SK-N-SH (cell line): ENCODE measurements at regions not wholly inside any gene's neighbourhood (a gene's known extent, or its start where the extent isn't known, plus 50 kb on each side); places are given as distances from the start of the nearest gene placed in this dataset.

ENCODE experiments used
- CTCF ChIA-PET: fragments of 300-600, 350-600 bp; formaldehyde crosslinking; extraction: SDS; loops from one replicate; lab custom pipeline; 2021; lab: Yijun Ruan, JAX
- POLR2A ChIA-PET: fragments of 350-600 bp; sonication (Branson Sonifier 250); formaldehyde crosslinking; extraction: SDS; loops from one replicate; lab custom pipeline; 2020; ENCODE audit warnings: antibody characterized with exemption, inconsistent platforms; lab: Yijun Ruan, JAX
- DNase-seq: peaks from one replicate; pipeline ENCODE4 v3.0.0; 2012
- H2AFZ ChIP-seq: fragments of 200-600 bp; sonication (generic); 2 replicates; pipeline ENCODE4 v1.8.1; 2016; ENCODE audit warnings: antibody characterized with exemption, mild to moderate bottlenecking, low read depth
- H3F3A ChIP-seq: fragments of 200-600 bp; sonication (generic); replicated peaks from 2 replicates; pipeline ENCODE3; 2016; ENCODE audit warnings: antibody characterized with exemption, mild to moderate bottlenecking; ENCODE audit not compliant: insufficient read depth
- H3K27ac ChIP-seq, 2 experiments: fragments of 200-500 bp in 1 of 2; fragments of 200-600 bp in 1 of 2; sonication (Bioruptor generic) in 1 of 2; sonication (generic), shearing (Covaris generic) in 1 of 2; 2 replicates each; pipeline versions ENCODE4 v1.5.1 to v1.6.1; 2014 to 2016; ENCODE audit warnings: low read depth in 2 of 2, inconsistent platforms in 1 of 2, low read length in 1 of 2, mild to moderate bottlenecking in 1 of 2, mixed read lengths in 1 of 2
- H3K27me3 ChIP-seq: fragments of 200-600 bp; sonication (generic), shearing (Covaris generic); 2 replicates; pipeline ENCODE4 v1.6.1; 2016; ENCODE audit warnings: mixed run types; ENCODE audit not compliant: insufficient read depth
- H3K36me3 ChIP-seq, 2 experiments: fragments of 200-500 bp in 1 of 2; fragments of 200-600 bp in 1 of 2; sonication (Bioruptor generic) in 1 of 2; sonication (generic) in 1 of 2; replicated peaks in 1 of 2; 2 replicates each; pipeline versions ENCODE3 to v1.5.1; 2014 to 2016; ENCODE audit warnings: low read length in 1 of 2, mild to moderate bottlenecking in 1 of 2; ENCODE audit not compliant: insufficient read depth in 2 of 2, control insufficient read depth in 1 of 2
- H3K4me1 ChIP-seq, 2 experiments: fragments of 200-500 bp in 1 of 2; fragments of 200-600 bp in 1 of 2; sonication (Bioruptor generic) in 1 of 2; sonication (generic), shearing (Covaris generic) in 1 of 2; 2 replicates each; pipeline versions ENCODE4 v1.5.1 to v1.6.1; 2014 to 2016; ENCODE audit warnings: low read depth in 1 of 2, low read length in 1 of 2, mixed run types in 1 of 2; ENCODE audit not compliant: insufficient read depth in 2 of 2, control insufficient read depth in 1 of 2
- H3K4me2 ChIP-seq: fragments of 200-600 bp; sonication (generic), shearing (Covaris generic); 2 replicates; pipeline ENCODE4 v1.6.1; 2017; ENCODE audit warnings: mixed run types
- H3K4me3 ChIP-seq, 2 experiments: fragments of 200-500 bp in 1 of 2; fragments of 200-600 bp in 1 of 2; sonication (Bioruptor generic) in 1 of 2; sonication (generic), shearing (Covaris generic) in 1 of 2; 2 replicates each; pipeline versions ENCODE4 v1.5.1 to v1.8.1; 2014 to 2016; ENCODE audit warnings: low read depth in 2 of 2, inconsistent platforms in 1 of 2, low read length in 1 of 2, mild to moderate bottlenecking in 1 of 2, mixed read lengths in 1 of 2, moderate library complexity in 1 of 2
- H3K79me2 ChIP-seq: fragments of 200-600 bp; sonication (generic); 2 replicates; pipeline ENCODE4 v1.8.1; 2017; ENCODE audit warnings: mild to moderate bottlenecking; ENCODE audit not compliant: insufficient read depth
- H3K9ac ChIP-seq: fragments of 200-600 bp; sonication (generic); 2 replicates; pipeline ENCODE4 v1.6.1; 2017; ENCODE audit warnings: mixed run types
- H3K9me2 ChIP-seq: fragments of 200-600 bp; sonication (generic); 2 replicates; pipeline ENCODE4 v1.6.1; 2017; ENCODE audit warnings: mixed run types
- H3K9me3 ChIP-seq: fragments of 200-600 bp; sonication (generic); 2 replicates; pipeline ENCODE4 v1.6.1; 2017; ENCODE audit warnings: mixed run types, mild to moderate bottlenecking, moderate library complexity
- H4K20me1 ChIP-seq: fragments of 200-600 bp; sonication (generic); 2 replicates; pipeline ENCODE4 v1.6.1; 2017; ENCODE audit warnings: mild to moderate bottlenecking, mixed run types; ENCODE audit not compliant: insufficient read depth
- EP300 ChIP-seq, 2 experiments: IDR thresholded peaks; 2 replicates each; pipeline versions ENCODE4 v1.4.0 to v1.6.1; 2012; ENCODE audit warnings: borderline replicate concordance in 1 of 2, low read depth in 1 of 2, low read length in 1 of 2
- EZH2phosphoT487 ChIP-seq: fragments of 200-600 bp; sonication (generic); IDR thresholded peaks from 2 replicates; pipeline ENCODE4 v1.6.1; 2017; ENCODE audit warnings: low read depth, mixed run types, mild to moderate bottlenecking, antibody characterized with exemption, moderate library complexity, borderline replicate concordance
- FOXJ3 ChIP-seq: sonication (generic); formaldehyde crosslinking; IDR thresholded peaks from 2 replicates; pipeline ENCODE4 v1.5.1; 2020; ENCODE audit warnings: mild to moderate bottlenecking, missing genetic modification reagents
- GATA2 ChIP-seq: sonication (generic); formaldehyde crosslinking; IDR thresholded peaks from 2 replicates; pipeline ENCODE4 v1.5.0; 2020; ENCODE audit warnings: mild to moderate bottlenecking, missing genetic modification reagents
- MAX ChIP-seq: IDR thresholded peaks from 2 replicates; pipeline ENCODE4 v1.4.0; 2012; ENCODE audit warnings: low read depth
- NRF1 ChIP-seq: IDR thresholded peaks from 2 replicates; pipeline ENCODE4 v1.6.1; 2012; ENCODE audit warnings: low read depth, mild to moderate bottlenecking, low read length
- RXRA ChIP-seq: IDR thresholded peaks from 2 replicates; pipeline ENCODE4 v1.4.0; 2012; ENCODE audit warnings: low read depth, mild to moderate bottlenecking, borderline replicate concordance
- TCF12 ChIP-seq: IDR thresholded peaks from 2 replicates; pipeline ENCODE4 v1.4.0; 2012
- YY1 ChIP-seq: IDR thresholded peaks from 2 replicates; pipeline ENCODE4 v1.4.0; 2012; ENCODE audit warnings: low read depth, mild to moderate bottlenecking
- ZBTB33 ChIP-seq: IDR thresholded peaks from 2 replicates; pipeline ENCODE4 v1.4.0; 2012; ENCODE audit warnings: low read depth, borderline replicate concordance
- WGBS: methylation state at CpG from one replicate; pipeline ENCODE4 v1.1.6; 2017; ENCODE audit warnings: low lambda C conversion rate; 5-methylcytosine and 5-hydroxymethylcytosine counted together
- TF ChIP-seq, protein P1 (sequence below): fragments of 200-600 bp; sonication (generic); IDR thresholded peaks from 2 replicates; pipeline ENCODE4 v1.6.1; 2017; ENCODE audit warnings: antibody characterized with exemption, mild to moderate bottlenecking, moderate library complexity
- TF ChIP-seq, protein P2 (sequence below): IDR thresholded peaks from 2 replicates; pipeline ENCODE4 v1.4.0; 2012; ENCODE audit warnings: low read depth, borderline replicate concordance

GRCh38 chrX:66360894-66361293, 196.8 kb downstream of the HEPH start (continued):
- TF ChIP-seq RXRA (no peak), ZBTB33 (no peak), FOXJ3 (CRISPR knock-in tag) (no peak)

GRCh38 chrX:66384722-66385121, 220.7 kb downstream of the HEPH start:
- Histone ChIP-seq H3K27ac (no peak overlapping the region), H3K4me2 (no peak overlapping the region), H3K4me3 (no peak overlapping the region), H3F3A (no peaks in the 10 kb centered on the region), H3K36me3 (no peaks in the 10 kb centered on the region), H2AFZ (no peak overlapping the region), H3K27me3 (no peaks in the 10 kb centered on the region), H3K4me1 (no peaks in the 10 kb centered on the region), H3K9ac (no peak overlapping the region), H3K79me2 (no peaks in the 10 kb centered on the region), H4K20me1 (no peaks in the 10 kb centered on the region), H3K9me2 (no peaks in the 10 kb centered on the region), H3K9me3 (no peaks in the 10 kb centered on the region)
- CTCF ChIA-PET: no interaction called here
- DNase-seq: no peak
- POLR2A ChIA-PET: no interaction called here
- TF ChIP-seq YY1: no peak
- TF ChIP-seq EP300 (IDR thresholded peaks at IDR 0.05; ENCODE audit: borderline replicate concordance in 1 of 2, low read depth in 1 of 2, low read length in 1 of 2): no peak
- no peak for TF ChIP-seq MAX
- TF ChIP-seq, protein P1, sequence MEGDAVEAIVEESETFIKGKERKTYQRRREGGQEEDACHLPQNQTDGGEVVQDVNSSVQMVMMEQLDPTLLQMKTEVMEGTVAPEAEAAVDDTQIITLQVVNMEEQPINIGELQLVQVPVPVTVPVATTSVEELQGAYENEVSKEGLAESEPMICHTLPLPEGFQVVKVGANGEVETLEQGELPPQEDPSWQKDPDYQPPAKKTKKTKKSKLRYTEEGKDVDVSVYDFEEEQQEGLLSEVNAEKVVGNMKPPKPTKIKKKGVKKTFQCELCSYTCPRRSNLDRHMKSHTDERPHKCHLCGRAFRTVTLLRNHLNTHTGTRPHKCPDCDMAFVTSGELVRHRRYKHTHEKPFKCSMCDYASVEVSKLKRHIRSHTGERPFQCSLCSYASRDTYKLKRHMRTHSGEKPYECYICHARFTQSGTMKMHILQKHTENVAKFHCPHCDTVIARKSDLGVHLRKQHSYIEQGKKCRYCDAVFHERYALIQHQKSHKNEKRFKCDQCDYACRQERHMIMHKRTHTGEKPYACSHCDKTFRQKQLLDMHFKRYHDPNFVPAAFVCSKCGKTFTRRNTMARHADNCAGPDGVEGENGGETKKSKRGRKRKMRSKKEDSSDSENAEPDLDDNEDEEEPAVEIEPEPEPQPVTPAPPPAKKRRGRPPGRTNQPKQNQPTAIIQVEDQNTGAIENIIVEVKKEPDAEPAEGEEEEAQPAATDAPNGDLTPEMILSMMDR: no peak
- no peak for TF ChIP-seq TCF12
- TF ChIP-seq, protein P2, sequence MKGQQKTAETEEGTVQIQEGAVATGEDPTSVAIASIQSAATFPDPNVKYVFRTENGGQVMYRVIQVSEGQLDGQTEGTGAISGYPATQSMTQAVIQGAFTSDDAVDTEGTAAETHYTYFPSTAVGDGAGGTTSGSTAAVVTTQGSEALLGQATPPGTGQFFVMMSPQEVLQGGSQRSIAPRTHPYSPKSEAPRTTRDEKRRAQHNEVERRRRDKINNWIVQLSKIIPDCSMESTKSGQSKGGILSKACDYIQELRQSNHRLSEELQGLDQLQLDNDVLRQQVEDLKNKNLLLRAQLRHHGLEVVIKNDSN: no peak
- TF ChIP-seq GATA2 (CRISPR knock-in tag): no peak
- no peak for TF ChIP-seq NRF1
- TF ChIP-seq EZH2phosphoT487: no peak
- WGBS: 20% methylated on average over 1 of the region's 1 CpG
